ENCODE measurements at regions not wholly inside any gene's neighbourhood (a gene's known extent, or its start where the extent isn't known, plus 50 kb on each side); places are given as distances from the start of the nearest gene placed in this dataset.

DNA sequence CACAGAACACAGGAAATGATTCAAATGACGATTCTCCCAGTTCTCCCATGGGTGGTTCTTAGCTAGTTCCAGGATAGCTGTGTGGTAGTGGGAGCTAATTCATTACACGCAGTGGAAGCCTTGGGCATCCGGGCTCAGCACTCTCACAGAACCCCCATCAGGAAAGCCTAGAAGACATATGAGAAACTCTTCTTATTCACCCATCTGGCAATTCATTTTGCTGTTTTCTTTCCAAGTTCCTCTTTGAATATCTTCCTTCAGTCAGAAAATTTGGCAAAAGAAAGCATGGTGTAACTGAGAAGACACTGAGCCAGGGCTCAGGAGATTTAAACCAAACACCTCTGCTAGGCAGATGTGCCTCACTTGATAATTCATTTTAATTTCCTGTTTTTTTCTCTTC, 85.2 kb upstream of the FN1 start:
- TF ChIP-seq, protein P1, sequence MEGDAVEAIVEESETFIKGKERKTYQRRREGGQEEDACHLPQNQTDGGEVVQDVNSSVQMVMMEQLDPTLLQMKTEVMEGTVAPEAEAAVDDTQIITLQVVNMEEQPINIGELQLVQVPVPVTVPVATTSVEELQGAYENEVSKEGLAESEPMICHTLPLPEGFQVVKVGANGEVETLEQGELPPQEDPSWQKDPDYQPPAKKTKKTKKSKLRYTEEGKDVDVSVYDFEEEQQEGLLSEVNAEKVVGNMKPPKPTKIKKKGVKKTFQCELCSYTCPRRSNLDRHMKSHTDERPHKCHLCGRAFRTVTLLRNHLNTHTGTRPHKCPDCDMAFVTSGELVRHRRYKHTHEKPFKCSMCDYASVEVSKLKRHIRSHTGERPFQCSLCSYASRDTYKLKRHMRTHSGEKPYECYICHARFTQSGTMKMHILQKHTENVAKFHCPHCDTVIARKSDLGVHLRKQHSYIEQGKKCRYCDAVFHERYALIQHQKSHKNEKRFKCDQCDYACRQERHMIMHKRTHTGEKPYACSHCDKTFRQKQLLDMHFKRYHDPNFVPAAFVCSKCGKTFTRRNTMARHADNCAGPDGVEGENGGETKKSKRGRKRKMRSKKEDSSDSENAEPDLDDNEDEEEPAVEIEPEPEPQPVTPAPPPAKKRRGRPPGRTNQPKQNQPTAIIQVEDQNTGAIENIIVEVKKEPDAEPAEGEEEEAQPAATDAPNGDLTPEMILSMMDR (IDR thresholded peaks at IDR 0.05; ENCODE audit: control insufficient read depth, extremely low read depth, insufficient read depth): no peak
- no peak overlapping the region for H3K4me3 ChIP-seq (ENCODE audit: low read depth, low read length)
- no peak for DNase-seq (ENCODE audit: low read depth)

DNA sequence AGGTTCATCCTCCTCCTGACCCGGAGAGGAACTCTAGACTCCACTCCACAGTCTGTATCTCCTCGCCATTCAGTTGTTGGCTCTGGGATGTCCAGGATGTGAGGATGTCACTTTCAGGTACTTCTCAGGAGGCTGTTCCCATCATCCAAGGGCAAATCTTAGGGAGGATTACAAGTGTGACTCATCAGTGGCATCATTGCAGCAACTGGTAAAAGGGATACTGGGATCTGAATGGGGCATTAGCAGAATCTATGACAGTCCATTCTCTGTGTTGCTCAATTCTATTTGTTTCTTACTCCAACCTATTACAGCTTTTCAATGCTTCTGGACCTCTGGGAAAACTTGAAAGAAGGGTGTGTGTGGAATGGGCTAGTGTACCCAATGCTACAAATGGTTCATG, 81.5 kb upstream of the FN1 start:
- TF ChIP-seq, protein P1 (IDR thresholded peaks at IDR 0.05; ENCODE audit: control insufficient read depth, extremely low read depth, insufficient read depth): no peak
- H3K4me3 ChIP-seq (ENCODE audit: low read depth, low read length): no peak overlapping the region
- DNase-seq (ENCODE audit: low read depth): no peak

DNA sequence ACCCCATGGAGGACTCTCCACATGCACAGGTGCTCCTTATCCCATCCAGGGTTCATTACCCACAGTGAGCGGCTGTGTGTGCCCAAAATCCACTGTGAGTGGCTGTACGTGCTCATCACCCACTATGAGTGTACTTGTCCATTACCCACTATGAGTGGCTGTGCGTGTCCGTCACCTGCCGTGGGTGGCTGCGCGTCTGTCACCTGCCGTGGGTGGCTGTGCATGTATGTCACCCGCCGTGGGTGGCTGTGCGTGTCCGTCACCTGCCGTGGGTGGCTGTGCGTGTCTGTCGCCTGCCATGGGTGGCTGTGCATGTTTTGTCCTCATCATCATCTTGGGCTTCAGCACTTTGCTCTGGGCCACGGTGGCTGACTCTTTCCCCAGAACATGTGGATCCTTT, 78.6 kb upstream of the FN1 start:
- TF ChIP-seq, protein P1 (IDR thresholded peaks at IDR 0.05; ENCODE audit: control insufficient read depth, extremely low read depth, insufficient read depth): no peak
- no peak for DNase-seq (ENCODE audit: low read depth)
- no peak overlapping the region for H3K4me3 ChIP-seq (ENCODE audit: low read depth, low read length)

DNA sequence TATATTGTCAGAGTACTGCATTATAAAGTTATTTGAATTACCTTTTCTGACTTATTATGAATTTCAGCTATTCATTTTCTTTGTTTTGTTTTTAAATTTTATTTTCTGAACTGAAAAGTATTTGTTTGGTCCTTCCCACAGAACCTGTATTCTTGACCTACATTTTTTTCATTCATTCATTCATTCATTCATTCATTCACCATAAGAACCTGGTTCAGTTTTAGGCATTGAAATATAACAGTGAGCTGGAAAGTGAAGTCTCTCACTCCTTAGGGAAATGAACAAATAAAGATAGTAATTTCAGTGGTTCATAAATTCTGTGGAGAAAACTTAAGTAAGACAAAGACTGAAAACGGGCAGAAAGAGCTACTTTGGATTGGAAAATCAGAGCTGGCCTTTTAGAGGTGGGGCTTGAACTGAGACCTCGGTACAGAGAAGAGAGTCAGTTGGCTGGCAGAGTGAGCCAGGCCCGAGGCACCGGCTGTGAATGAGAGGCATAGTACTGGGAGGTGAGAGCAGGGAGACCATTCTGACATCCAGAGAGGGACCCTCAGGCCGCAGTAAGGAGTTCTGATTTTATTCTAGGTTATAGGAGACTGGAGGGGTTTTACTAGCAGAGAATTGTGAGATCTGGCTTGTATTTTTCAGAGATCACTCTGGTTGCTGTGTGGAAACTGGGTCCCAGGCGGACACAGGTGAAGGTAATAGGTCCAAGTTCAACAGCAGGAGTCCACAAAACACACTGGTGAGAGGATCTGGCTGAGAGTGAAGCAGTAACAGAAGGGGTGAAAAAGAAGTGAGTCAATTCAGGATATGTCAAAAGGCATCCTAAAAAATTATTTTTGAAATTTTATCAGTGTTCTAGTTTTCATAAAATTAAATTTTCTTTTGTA, 75.8 kb upstream of the FN1 start:
- TF ChIP-seq, protein P1 (IDR thresholded peaks at IDR 0.05; ENCODE audit: control insufficient read depth, extremely low read depth, insufficient read depth): no peak
- no peak for DNase-seq (ENCODE audit: low read depth)
- no peak overlapping the region for H3K4me3 ChIP-seq (ENCODE audit: low read depth, low read length)

DNA sequence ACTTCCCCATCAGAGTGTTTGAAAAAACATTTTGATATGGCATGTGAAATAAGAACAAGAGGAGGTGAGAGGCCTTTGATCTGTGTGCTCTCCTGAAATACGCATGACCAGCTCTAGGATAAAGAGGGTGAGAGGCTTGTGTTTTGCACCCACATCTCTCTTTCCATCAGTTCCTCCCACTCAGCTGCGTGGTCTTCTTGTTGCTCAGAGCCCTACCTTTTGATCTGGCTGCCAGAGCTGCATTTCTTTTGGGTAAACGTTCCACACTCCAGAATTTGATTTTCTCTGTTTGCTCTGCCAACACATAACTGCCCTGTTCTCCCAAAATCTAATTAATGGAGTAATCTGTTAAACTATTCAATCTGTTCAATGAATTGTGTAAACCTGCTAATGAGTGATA, 72.0 kb upstream of the FN1 start:
- no peak overlapping the region for H3K4me3 ChIP-seq (ENCODE audit: low read depth, low read length)
- TF ChIP-seq, protein P1 (IDR thresholded peaks at IDR 0.05; ENCODE audit: control insufficient read depth, extremely low read depth, insufficient read depth): no peak
- no peak for DNase-seq (ENCODE audit: low read depth)

DNA sequence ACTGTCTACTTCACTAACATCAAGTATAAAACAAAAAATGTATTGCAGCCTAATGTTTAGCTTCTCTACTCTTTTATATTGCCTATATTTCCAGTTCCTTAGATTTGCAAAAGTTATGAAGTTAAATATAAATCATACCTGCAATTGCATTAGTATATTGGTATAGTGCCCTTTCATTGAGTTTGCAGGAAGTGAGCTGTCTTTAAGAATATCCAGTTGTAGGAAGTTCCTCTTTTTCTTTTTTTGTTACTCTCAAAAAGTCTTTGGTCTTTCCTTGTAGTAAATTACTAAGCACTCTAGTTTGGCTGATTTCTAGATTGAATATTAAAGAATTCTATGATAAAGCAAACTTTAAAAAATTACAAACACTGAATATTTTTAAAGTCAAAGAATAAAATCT, 71.3 kb upstream of the FN1 start:
- TF ChIP-seq, protein P1 (IDR thresholded peaks at IDR 0.05; ENCODE audit: control insufficient read depth, extremely low read depth, insufficient read depth): no peak
- no peak for DNase-seq (ENCODE audit: low read depth)
- H3K4me3 ChIP-seq (ENCODE audit: low read depth, low read length): no peak overlapping the region

DNA sequence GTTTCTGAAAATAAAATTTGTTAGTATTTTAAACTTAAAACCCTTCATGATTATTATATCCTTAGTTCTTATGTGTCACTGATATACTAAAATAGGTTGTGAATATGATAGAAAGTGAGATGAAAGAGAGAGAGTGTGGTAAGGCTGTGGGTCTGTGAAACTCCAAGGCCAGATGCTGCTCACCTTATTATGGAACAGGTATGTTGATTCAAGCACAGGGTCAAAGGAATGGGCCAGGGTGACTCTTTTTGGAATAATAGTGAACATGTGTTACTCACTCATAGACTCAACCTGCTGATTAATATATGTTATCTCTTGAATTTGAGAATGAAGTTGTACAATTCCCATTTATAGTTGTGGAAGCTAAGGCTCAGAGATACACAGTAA, 70.7 kb upstream of the FN1 start:
- TF ChIP-seq, protein P1 (IDR thresholded peaks at IDR 0.05; ENCODE audit: control insufficient read depth, extremely low read depth, insufficient read depth): no peak
- DNase-seq (ENCODE audit: low read depth): no peak
- H3K4me3 ChIP-seq (ENCODE audit: low read depth, low read length): no peak overlapping the region
